ENCODE measurements at regions not wholly inside any gene's neighbourhood (a gene's known extent, or its start where the extent isn't known, plus 50 kb on each side); places are given as distances from the start of the nearest gene placed in this dataset.

- no peak for TF ChIP-seq CTCF (IDR thresholded peaks at IDR 0.05; ENCODE audit: low read depth, low read length, poor library complexity, severe bottlenecking)
- TF ChIP-seq EZH2phosphoT487 (IDR thresholded peaks at IDR 0.05; ENCODE audit: borderline replicate concordance, low read length): no peak
Measured at GRCh38 chr5:92991581-92992067, 589.4 kb downstream of the NR2F1-AS1 start.

Data from DOHH2 (cell line).